GM18909 (cell line): ENCODE measurements at regions not wholly inside any gene's neighbourhood (a gene's known extent, or its start where the extent isn't known, plus 50 kb on each side); places are given as distances from the start of the nearest gene placed in this dataset.

Experiments
- ATAC-seq: cut with Tn5 transposase; IDR thresholded peaks from one replicate; pipeline ENCODE4 v1.9.1; 2021; ENCODE audit warnings: mild to moderate bottlenecking; ENCODE audit not compliant: unreplicated experiment, poor library complexity

DNA sequence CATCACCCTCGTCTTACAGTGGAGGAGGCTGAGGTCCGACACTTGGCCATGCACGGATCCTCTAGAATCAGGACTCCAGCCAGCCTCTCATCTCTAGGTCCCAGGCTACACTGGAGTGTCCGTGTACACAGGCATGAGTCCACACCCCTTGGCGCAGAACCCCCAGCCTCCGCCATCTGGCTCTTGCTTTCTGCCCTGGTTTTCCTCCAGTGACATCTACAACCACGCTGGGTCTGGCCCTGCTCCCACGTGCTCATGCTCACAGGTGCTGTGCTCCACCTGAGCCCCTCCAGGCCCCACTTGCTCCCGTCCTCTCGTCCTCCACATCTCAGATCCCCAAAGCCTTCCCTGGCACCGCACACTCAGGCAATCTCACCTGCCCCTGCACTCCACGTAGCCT, 260.8 kb downstream of the ENGASE start:
- no peak for ATAC-seq

- no peak for ATAC-seq
Observed at GRCh38 chr17:79332011-79332554, 257.5 kb downstream of the ENGASE start.

- no peak for ATAC-seq
Observed at GRCh38 chr17:79331492-79331891, 256.9 kb downstream of the ENGASE start.

- ATAC-seq, result no peak
Observed at GRCh38 chr17:79330696-79331095, 256.1 kb downstream of the ENGASE start.

- no peak for ATAC-seq
Observed at GRCh38 chr17:79330229-79330628, 255.6 kb downstream of the ENGASE start.

GRCh38 chr17:79326814-79327213, 252.2 kb downstream of the ENGASE start:
- ATAC-seq, result no peak

GRCh38 chr17:79325709-79326430, 251.2 kb downstream of the ENGASE start:
- ATAC-seq, result no peak

DNA sequence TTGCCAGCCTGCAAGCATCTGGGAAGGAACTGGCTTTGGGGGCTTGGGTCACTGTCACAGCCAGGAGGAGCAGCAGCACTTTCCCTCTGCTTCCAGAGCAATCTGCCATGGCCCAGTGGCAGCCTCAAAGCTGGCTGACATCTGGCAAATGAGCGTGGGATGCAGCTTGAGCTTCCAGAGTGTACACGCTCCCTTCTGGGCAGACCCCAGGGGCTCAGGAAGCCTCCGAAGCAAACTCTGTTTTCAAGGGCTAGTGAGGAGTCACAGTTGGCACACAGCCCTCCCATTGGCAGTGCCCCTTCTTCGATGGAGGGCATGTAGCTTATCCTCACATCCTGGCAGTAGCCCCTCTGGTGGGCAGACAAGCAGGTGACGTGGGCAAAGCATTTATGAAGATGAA, 249.6 kb downstream of the ENGASE start:
- no peak for ATAC-seq

DNA sequence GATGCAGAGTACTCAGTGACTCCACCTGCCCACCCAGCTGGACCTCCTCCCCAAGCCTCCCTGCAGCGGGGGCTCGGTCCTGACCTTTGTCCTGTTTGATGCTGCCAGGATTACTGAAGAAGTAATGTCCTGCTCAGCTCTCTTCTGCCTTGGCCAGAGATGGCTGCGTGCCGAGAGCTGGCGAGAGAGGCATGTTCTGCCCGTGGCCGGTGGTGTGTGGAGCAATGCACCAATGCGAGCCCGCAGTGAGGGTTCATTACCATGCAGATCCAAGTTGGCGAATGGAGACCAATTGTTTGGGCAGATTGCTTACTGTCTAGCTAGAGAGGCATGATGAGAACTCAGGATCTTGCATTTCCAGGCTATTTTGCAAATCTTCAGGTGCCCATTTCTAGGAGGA, 248.9 kb downstream of the ENGASE start:
- ATAC-seq, result no peak

DNA sequence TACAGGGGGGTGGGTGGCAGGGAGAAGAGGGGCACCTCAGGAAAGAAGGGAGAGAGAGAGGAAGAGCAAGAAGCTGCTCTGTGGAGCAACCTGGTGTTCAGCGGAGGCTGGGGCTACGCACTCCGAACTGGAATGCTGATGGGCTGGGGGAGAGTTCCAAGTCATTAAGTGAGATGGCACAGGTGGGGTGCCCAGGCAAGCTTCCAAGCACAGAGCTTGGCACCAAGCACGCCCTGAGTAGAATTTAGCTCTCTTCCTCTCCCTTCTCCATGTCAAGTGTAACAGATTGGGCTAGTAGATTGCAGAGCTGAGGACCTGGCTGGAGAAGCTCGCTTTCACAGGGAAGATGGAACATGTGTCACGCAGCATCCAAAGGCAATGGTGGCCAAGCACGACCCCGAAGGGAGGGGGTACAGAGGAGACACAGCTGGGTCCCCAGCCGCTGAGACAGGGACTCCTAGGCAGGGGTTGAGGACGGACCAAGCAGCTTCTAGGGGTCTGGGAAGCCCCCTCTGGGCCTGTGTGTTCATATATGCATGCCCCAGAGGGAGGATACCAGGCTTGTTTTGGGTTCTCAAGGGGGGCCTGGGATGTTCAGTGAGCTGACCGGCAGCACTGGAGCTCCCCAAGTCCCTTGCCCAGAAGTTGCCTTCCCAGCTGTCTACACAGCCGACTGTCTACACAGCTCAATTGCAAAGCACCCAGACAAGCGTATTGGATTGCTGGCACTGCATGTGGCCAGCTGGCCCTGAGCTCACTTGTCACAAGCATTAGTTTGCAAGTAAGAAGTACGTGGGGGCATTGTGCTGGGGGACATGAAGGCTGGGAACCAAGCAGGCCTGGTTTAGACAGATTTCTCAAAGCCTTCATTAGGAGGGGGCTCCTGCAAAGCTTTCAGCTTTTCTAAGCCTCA, 247.8 kb downstream of the ENGASE start:
- no peak for ATAC-seq

- no peak for ATAC-seq
Observed at GRCh38 chr17:79320331-79320730, 245.7 kb downstream of the ENGASE start.

GRCh38 chr17:79317916-79318315, 243.3 kb downstream of the ENGASE start:
- ATAC-seq, result no peak

- ATAC-seq, result no peak
Observed at GRCh38 chr17:79316805-79317204, 242.2 kb downstream of the ENGASE start.

GRCh38 chr17:79315358-79316105, 240.9 kb downstream of the ENGASE start:
- no peak for ATAC-seq

- no peak for ATAC-seq
Observed at GRCh38 chr17:79314617-79315357, 240.2 kb downstream of the ENGASE start.

GRCh38 chr17:79311373-79311772, 236.7 kb downstream of the ENGASE start:
- no peak for ATAC-seq

DNA sequence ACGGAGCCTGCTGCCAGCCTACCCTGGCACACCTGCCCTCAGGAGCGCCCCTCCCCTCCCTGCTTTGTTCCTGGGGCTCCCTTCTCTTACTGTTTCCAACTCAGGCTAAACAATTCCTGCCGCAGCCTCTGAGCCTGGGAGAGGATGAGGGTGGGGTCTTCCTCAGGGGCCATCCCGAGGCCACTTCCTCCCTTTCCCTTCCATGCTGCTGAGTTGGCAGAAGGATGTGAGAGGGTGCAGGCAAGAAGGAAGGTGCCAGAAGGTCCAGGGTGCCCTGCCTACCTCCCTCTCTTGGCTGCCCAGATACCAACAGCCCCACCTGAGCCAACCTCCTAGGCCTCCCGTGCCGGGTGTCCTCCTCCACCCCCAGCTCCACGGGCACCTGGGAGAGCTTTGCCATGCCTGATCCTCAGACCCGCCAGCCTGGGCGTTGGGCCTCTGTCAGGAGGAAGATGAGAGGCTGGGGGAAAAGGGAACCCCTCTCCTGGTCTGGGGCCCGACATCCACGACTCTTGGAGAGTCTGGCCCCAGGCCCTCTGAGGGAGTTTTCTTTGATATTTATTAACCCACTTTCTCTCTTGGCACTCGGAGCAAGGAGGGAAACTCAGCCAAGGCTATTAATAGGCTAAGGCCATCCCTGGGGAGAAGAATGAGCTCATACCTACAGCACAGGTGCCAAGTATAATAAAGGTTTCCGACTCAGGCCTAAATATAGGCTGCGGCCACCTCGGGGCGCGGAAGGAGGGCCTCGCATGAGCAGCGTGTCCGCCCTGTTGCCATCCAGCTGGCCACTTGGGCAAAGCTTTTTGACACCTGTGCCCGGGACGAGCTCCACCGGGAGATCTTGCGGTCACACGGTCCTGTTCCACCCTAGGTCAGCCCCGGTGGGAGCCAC, 232.0 kb downstream of the ENGASE start:
- no peak for ATAC-seq

- no peak for ATAC-seq
Observed at GRCh38 chr17:79305768-79306423, 231.3 kb downstream of the ENGASE start.
